ENCODE measurements at regions not wholly inside any gene's neighbourhood (a gene's known extent, or its start where the extent isn't known, plus 50 kb on each side); places are given as distances from the start of the nearest gene placed in this dataset.

DNA sequence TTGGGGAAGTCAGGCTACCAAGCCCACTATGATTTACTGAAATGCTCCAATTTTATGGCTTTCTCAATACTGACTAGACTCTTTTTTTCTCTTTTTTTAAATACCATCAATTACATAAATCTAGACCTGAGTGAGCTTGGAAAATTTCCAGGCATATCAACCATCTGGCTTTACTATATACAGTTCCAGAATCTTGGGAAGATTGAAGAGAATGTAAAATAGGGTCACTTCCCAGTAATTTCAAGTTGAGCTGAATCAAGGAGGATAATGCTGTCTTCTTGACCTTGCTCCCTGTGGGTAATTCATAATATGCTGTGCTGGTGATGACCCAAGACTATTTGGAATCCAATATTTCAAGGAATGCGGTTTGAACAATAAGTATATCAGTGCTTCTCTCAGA is 108.1 kb downstream of the MAP3K21 start:
- no peak overlapping the region for H3K27ac ChIP-seq (ENCODE audit: low read depth, low read length, severe bottlenecking)

DNA sequence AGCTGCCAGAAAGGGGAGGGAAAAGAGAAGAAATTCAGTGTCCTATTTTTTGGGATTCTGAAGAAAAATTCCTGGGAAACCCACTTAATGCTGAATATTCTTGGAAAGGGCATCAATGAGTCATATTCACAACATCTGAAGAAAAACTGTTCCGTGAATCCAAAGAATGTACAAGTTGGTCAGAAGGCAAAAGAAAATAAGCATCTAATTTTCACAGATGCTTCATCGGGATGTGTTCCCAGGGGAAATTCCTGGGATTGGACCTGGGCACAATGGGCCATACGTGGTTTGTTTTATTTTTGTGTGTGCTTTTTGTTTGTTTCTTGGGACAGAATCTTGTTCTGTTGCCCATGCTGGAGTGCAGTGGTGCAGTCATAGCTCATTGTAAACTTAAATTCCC is 112.2 kb downstream of the MAP3K21 start:
- Histone ChIP-seq H3K36me3 (ENCODE audit: control insufficient read depth, insufficient read depth, low read length) (no peaks in the 10 kb centered on the region), H3K4me1 (ENCODE audit: control insufficient read depth, insufficient read depth, low read length, poor library complexity, severe bottlenecking) (no peaks in the 10 kb centered on the region), H3K27ac (ENCODE audit: low read depth, low read length, severe bottlenecking) (no peak overlapping the region), H3K4me3 (ENCODE audit: extremely low read depth, insufficient read depth, low read length, poor library complexity, severe bottlenecking) (no peak overlapping the region), H3K9me3 (ENCODE audit: control insufficient read depth, low read length) (no peaks in the 10 kb centered on the region)
- WGBS, 2 experiments (ENCODE audit: insufficient coverage in 2 of 2): 67 to 93% methylated on average over 1 to 3 of the region's 3 CpGs

More for the DNA sequence above, 108.1 kb downstream of the MAP3K21 start:
- WGBS, 2 experiments (ENCODE audit: insufficient coverage in 2 of 2): 89% methylated on average over 1 of the region's 1 CpG; no CpG with 5 or more reads in 1 of the 2 experiments
- Histone ChIP-seq H3K36me3 (ENCODE audit: control insufficient read depth, insufficient read depth, low read length) (no peaks in the 10 kb centered on the region), H3K9me3 (ENCODE audit: control insufficient read depth, low read length) (peaks cover 7% of the 10 kb centered on the region), H3K4me1 (ENCODE audit: control insufficient read depth, insufficient read depth, low read length, poor library complexity, severe bottlenecking) (no peaks in the 10 kb centered on the region), H3K4me3 (ENCODE audit: extremely low read depth, insufficient read depth, low read length, poor library complexity, severe bottlenecking) (no peak overlapping the region)

DNA sequence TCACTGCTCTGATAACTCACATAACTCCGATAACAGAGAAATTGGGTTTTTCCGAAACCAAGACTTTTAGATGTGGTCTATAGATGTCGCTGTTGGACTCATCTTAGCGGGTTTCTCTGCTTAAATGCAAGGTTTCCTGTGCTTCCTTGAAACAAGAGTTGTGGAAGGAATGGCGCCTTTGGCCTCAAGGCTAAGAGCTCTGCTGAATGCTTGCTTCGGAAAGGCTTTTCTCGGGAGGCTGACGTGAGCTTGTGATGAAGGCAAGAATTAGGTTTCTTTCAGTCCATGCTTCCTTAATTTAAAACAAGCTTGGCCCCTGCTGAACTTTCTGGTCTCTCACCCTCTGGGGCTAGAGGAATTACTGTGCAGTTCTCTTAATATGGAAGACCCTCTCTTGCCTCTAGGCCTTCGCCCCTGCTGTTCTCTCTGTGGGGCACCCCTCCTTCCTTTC is 113.5 kb downstream of the MAP3K21 start:
- H3K36me3 ChIP-seq (ENCODE audit: control insufficient read depth, insufficient read depth, low read length): no peaks in the 10 kb centered on the region
- H3K9me3 ChIP-seq (ENCODE audit: control insufficient read depth, low read length): no peaks in the 10 kb centered on the region
- no peaks in the 10 kb centered on the region for H3K4me1 ChIP-seq (ENCODE audit: control insufficient read depth, insufficient read depth, low read length, poor library complexity, severe bottlenecking)
- H3K4me3 ChIP-seq (ENCODE audit: extremely low read depth, insufficient read depth, low read length, poor library complexity, severe bottlenecking): no peak overlapping the region
- 15 to 20% methylated on average over 5 to 7 of the region's 9 CpGs for WGBS, 2 experiments (ENCODE audit: insufficient coverage in 2 of 2)
- no peak overlapping the region for H3K27ac ChIP-seq (ENCODE audit: low read depth, low read length, severe bottlenecking)

DNA sequence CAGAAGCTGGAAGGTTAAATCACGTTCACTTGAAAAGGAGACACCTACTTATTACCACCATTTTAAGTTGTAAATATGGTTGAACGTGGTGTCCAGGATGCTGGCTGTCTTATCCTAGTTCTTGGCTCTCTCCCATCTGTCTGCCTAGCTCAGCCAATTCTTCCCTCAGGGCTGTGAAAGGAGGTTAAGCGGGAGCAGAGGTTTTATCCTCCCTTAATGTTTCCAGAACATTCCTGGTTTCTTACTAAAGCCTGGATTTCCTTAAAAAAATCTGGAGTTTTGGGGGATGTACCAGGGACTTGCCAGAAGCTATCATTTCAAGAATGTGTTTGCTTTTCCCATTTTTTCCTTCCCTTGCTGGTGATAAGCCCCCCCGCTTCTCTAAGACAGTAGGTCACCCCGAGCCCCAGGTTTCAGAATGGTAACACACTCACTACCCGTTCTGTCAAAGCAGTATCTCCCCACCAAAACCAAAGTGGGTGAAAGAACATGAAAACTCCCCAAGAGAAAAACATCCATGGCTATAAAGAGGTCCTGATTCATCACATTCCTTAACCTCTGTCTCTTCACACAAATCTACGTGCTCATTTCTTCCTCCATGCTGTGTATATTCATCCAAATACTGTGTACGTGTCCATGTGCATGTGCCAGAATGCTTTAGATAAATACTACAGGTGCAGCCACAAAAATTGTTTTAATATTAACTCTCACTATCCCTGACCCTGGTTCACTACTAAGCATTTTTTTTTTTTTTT is 114.7 kb downstream of the MAP3K21 start:
- Histone ChIP-seq H3K4me1 (ENCODE audit: control insufficient read depth, insufficient read depth, low read length, poor library complexity, severe bottlenecking) (no peaks in the 10 kb centered on the region), H3K4me3 (ENCODE audit: extremely low read depth, insufficient read depth, low read length, poor library complexity, severe bottlenecking) (no peak overlapping the region), H3K27ac (ENCODE audit: low read depth, low read length, severe bottlenecking) (no peak overlapping the region), H3K9me3 (ENCODE audit: control insufficient read depth, low read length) (no peaks in the 10 kb centered on the region), H3K36me3 (ENCODE audit: control insufficient read depth, insufficient read depth, low read length) (no peaks in the 10 kb centered on the region)
- 86 to 92% methylated on average over 4 of the region's 8 CpGs for WGBS, 2 experiments (ENCODE audit: insufficient coverage in 2 of 2)

DNA sequence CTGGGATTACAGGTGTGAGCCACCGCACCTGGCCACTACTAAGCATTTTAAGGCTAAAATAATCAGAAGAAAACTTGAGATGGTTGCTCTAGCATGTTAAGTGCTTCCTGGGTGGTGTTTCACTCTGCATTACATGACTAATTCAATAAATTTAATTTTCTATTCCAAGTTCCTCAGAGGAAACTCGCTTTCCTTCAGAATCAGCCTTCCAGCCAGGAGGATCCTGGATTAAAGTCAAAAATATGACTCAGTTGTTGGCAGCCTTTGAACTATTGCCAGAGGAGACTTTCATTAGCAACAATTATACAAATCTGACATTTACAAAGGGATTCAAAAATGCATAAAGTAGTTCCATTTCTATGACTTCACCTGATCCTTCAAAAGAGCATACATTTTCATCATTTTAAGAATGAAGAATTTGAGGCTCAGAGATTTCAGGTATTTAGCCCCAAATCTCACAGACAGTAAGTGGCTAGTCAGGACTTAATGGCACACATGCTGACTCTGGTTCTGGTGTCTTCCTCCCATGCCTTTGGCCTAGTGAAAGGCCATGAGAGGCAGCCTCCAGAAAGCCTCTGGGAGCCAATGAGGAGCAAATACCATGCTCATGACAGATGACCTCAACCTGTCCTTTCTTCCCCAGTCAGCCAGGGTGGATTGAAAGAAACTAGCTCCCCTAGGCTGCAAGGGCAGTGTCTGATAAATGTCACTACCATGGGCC is 115.7 kb downstream of the MAP3K21 start:
- WGBS, 2 experiments (ENCODE audit: insufficient coverage in 2 of 2): 50 to 100% methylated on average over 1 to 2 of the region's 2 CpGs
- H3K9me3 ChIP-seq (ENCODE audit: control insufficient read depth, low read length): no peaks in the 10 kb centered on the region
- no peaks in the 10 kb centered on the region for H3K36me3 ChIP-seq (ENCODE audit: control insufficient read depth, insufficient read depth, low read length)
- H3K4me1 ChIP-seq (ENCODE audit: control insufficient read depth, insufficient read depth, low read length, poor library complexity, severe bottlenecking): no peaks in the 10 kb centered on the region
- H3K4me3 ChIP-seq (ENCODE audit: extremely low read depth, insufficient read depth, low read length, poor library complexity, severe bottlenecking): no peak overlapping the region
- no peak overlapping the region for H3K27ac ChIP-seq (ENCODE audit: low read depth, low read length, severe bottlenecking)

DNA sequence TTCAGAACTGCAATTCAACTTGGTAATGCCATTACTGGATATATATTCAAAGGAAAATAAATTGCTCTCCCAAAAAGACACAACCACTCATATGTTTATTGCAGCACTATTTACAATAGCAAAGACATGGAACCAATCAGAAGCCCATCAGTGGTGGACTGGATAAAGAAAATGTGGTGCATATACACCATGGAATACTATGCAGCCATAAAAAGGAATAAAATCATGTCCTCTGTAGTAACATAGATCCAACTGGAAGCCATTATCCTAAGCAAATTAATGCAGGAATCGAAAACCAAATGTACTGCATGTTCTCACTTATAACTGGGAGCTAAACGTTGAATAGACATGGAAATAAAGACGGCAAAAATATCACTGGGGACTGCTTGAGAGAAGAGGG is 117.0 kb downstream of the MAP3K21 start:
- Histone ChIP-seq H3K27ac (ENCODE audit: low read depth, low read length, severe bottlenecking) (no peak overlapping the region), H3K4me3 (ENCODE audit: extremely low read depth, insufficient read depth, low read length, poor library complexity, severe bottlenecking) (no peak overlapping the region), H3K36me3 (ENCODE audit: control insufficient read depth, insufficient read depth, low read length) (no peaks in the 10 kb centered on the region), H3K9me3 (ENCODE audit: control insufficient read depth, low read length) (no peaks in the 10 kb centered on the region), H3K4me1 (ENCODE audit: control insufficient read depth, insufficient read depth, low read length, poor library complexity, severe bottlenecking) (no peaks in the 10 kb centered on the region)
- WGBS, 2 experiments (ENCODE audit: insufficient coverage in 2 of 2): 89 to 100% methylated on average over 1 to 3 of the region's 3 CpGs

DNA sequence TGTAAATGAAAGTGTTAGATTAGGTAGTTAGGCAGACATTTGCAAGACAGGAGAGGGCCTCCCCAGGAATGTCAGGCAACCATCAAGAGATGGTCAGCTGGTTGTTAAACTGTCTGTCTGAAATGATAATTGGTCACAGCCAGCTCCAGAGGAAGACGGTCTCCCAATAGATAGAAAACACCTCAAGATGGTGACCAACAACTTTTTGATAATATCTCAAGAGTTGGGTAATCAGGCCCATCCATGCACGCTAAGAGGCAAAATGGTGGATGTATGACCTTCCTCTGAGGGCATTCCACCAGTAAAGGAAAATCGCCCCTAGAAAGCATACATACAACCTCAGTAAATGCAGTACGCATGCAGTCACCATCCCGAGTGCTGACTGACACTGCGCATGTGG is 118.2 kb downstream of the MAP3K21 start:
- WGBS, 2 experiments (ENCODE audit: insufficient coverage in 2 of 2): 90 to 93% methylated on average over 2 to 4 of the region's 6 CpGs
- Histone ChIP-seq H3K27ac (ENCODE audit: low read depth, low read length, severe bottlenecking) (no peak overlapping the region), H3K4me3 (ENCODE audit: extremely low read depth, insufficient read depth, low read length, poor library complexity, severe bottlenecking) (no peak overlapping the region), H3K4me1 (ENCODE audit: control insufficient read depth, insufficient read depth, low read length, poor library complexity, severe bottlenecking) (no peaks in the 10 kb centered on the region), H3K36me3 (ENCODE audit: control insufficient read depth, insufficient read depth, low read length) (no peaks in the 10 kb centered on the region), H3K9me3 (ENCODE audit: control insufficient read depth, low read length) (no peaks in the 10 kb centered on the region)

DNA sequence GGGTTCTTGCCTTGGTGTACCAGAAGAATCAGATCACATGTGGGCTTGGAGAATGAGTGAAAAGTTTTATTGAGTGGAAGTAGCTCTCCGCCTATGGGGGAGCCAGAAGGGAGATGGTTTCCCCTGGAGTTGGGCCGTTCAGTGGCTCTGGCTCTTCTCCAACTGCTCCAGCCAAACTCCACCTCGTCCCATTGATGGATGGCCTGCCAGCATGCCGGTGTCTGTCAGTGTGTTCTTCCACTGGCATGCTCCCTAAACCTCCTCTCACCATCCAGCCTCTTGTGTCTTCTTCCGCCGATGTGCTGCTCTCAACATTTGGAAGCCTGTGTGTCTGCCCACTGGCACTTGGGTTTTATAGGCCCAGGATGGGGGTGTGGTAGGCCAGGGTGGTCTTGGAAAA is 119.4 kb downstream of the MAP3K21 start:
- Histone ChIP-seq H3K9me3 (ENCODE audit: control insufficient read depth, low read length) (no peaks in the 10 kb centered on the region), H3K27ac (ENCODE audit: low read depth, low read length, severe bottlenecking) (no peak overlapping the region), H3K36me3 (ENCODE audit: control insufficient read depth, insufficient read depth, low read length) (no peaks in the 10 kb centered on the region), H3K4me3 (ENCODE audit: extremely low read depth, insufficient read depth, low read length, poor library complexity, severe bottlenecking) (no peak overlapping the region), H3K4me1 (ENCODE audit: control insufficient read depth, insufficient read depth, low read length, poor library complexity, severe bottlenecking) (no peaks in the 10 kb centered on the region)
- WGBS, 2 experiments (ENCODE audit: insufficient coverage in 2 of 2): 89 to 93% methylated on average over 4 to 5 of the region's 6 CpGs

DNA sequence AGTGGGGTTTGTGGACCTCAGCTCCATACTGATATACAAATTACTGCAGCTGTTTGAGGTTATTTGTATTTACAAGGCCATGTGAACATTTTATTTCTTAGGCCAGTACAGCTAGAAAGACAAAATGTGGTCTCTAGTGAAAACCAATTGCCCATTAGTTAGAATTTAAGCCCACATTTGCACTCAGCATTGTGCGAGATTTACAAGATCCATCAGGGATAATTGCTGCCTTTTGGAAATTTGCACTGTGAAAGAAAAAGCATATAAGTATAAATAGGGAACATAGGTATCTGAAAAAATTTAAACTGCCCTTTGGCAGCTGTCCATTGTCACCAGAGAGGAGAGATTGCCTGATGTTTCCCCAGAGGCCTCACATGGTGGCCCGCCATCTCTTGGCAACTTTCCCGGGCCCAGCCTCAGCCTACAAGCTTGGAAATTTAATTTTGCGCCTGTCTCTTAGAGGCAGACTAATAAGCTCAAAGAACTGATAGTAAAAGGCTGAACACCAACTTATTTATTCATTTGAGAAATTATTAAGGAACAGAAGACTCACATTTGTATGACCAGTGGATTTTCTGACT is 120.7 kb downstream of the MAP3K21 start:
- H3K36me3 ChIP-seq (ENCODE audit: control insufficient read depth, insufficient read depth, low read length): no peaks in the 10 kb centered on the region
- no peak overlapping the region for H3K4me3 ChIP-seq (ENCODE audit: extremely low read depth, insufficient read depth, low read length, poor library complexity, severe bottlenecking)
- WGBS, 2 experiments (ENCODE audit: insufficient coverage in 2 of 2): 86% methylated on average over 2 to 3 of the region's 4 CpGs
- no peaks in the 10 kb centered on the region for H3K4me1 ChIP-seq (ENCODE audit: control insufficient read depth, insufficient read depth, low read length, poor library complexity, severe bottlenecking)
- H3K9me3 ChIP-seq (ENCODE audit: control insufficient read depth, low read length): no peaks in the 10 kb centered on the region
- H3K27ac ChIP-seq (ENCODE audit: low read depth, low read length, severe bottlenecking): no peak overlapping the region

DNA sequence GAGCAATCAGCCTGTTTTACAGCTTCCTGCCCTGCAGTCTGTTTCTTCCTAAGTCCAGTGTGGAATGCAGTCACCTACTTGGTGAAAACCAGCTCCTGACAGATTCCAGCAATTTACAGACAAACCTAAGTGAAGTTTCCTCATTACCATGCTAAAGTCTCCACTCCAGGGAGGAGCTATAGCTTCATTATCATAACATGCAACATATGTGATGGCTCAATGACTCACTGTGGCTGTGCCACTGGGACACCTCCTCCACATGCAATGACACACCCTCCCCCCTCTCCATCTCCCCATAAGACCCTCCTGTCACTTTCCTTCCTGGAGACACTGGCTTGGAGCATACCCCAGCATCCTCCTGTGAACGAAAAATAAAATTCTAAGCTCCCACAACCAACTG is 125.2 kb downstream of the MAP3K21 start:
- Histone ChIP-seq H3K4me3 (ENCODE audit: extremely low read depth, insufficient read depth, low read length, poor library complexity, severe bottlenecking) (no peak overlapping the region), H3K27ac (ENCODE audit: low read depth, low read length, severe bottlenecking) (no peak overlapping the region), H3K36me3 (ENCODE audit: control insufficient read depth, insufficient read depth, low read length) (no peaks in the 10 kb centered on the region), H3K9me3 (ENCODE audit: control insufficient read depth, low read length) (no peaks in the 10 kb centered on the region), H3K4me1 (ENCODE audit: control insufficient read depth, insufficient read depth, low read length, poor library complexity, severe bottlenecking) (no peaks in the 10 kb centered on the region)
- WGBS, 2 experiments (ENCODE audit: insufficient coverage in 2 of 2): no CpG with 5 or more reads among the region's 1 CpG
